ENCODE measurements at regions not wholly inside any gene's neighbourhood (a gene's known extent, or its start where the extent isn't known, plus 50 kb on each side); places are given as distances from the start of the nearest gene placed in this dataset.

DNA sequence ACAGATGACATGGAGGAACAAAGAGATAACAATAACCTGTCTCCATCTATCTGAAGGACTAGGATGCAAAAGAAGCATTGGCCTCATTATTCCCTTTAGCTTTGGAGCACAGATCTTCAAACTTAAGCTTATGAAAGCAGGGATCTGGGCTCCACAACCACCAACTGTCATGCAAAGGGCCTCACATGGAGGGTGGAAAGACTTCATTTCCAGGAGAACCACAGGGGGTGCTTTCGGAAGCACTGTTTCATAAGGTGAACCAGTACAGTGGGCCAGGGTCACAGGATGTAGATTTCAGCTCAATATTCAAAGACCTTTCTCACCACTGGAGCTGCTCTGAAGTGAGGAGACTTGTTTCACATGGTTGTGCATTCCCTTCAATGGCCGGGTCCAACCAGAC lies 55.1 kb upstream of the MYB start:
- peak overlapping the region; percentile 21; the same call in 1 of the 2 replicates for H2AFZ ChIP-seq (ENCODE audit: low read depth, low read length)
- H3K9ac ChIP-seq (ENCODE audit: low read depth, low read length): no peak overlapping the region
- H3K9me3 ChIP-seq (ENCODE audit: insufficient read depth, low read length, severe bottlenecking): no peaks in the 10 kb centered on the region
- TF ChIP-seq CTCF (IDR thresholded peaks at IDR 0.05; ENCODE audit: borderline replicate concordance, extremely low read depth, low read length, poor library complexity, severe bottlenecking) (no peak), EZH2 (IDR thresholded peaks at IDR 0.05; ENCODE audit: borderline replicate concordance, low read depth, low read length, severe bottlenecking) (no peak)
- H3K79me2 ChIP-seq (ENCODE audit: insufficient read depth, low read length): no peaks in the 10 kb centered on the region
- no peaks in the 10 kb centered on the region for H3K27me3 ChIP-seq (ENCODE audit: insufficient read depth, low read length, poor library complexity)
- no peak for ATAC-seq (ENCODE audit: insufficient read depth, low read depth)
- no peaks in the 10 kb centered on the region for H3K36me3 ChIP-seq (ENCODE audit: insufficient read depth, low read length)
- H3K27ac ChIP-seq (ENCODE audit: low read length): no peak overlapping the region
- no peak for DNase-seq
- no peaks in the 10 kb centered on the region for H4K20me1 ChIP-seq (ENCODE audit: insufficient read depth, low read length)
- H3K4me1 ChIP-seq (ENCODE audit: insufficient read depth, low read length): peaks cover 37% of the 10 kb centered on the region
- no peak overlapping the region for H3K4me3 ChIP-seq (ENCODE audit: low read depth in 1 of 2, low read length in 2 of 2)
- no peak overlapping the region for H3K4me2 ChIP-seq (ENCODE audit: insufficient read depth, low read length)

DNA sequence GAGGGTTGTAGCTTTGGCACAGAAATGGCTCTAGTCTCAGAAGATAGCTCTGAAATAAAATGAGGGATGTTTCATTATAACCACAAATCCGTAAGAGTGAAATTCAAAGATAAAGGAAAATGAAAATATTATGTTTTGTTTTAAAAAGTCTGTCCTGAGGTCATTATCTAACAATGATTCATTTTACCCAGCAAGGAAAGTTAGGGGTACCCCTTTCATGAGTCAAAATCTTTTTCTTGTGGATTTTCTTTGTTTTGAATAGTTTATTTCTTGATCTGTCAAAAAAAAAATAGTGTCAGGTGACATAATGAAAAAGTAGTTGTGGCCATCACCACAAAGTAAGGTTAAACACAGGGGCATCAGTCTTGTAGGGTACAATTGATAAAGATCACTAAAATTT lies 59.7 kb upstream of the MYB start:
- DNase-seq: no peak
- no peak for TF ChIP-seq EZH2 (IDR thresholded peaks at IDR 0.05; ENCODE audit: borderline replicate concordance, low read depth, low read length, severe bottlenecking)
- TF ChIP-seq CTCF (IDR thresholded peaks at IDR 0.05; ENCODE audit: borderline replicate concordance, extremely low read depth, low read length, poor library complexity, severe bottlenecking): no peak
- Histone ChIP-seq H3K4me1 (ENCODE audit: insufficient read depth, low read length) (peaks cover 23% of the 10 kb centered on the region), H3K4me2 (ENCODE audit: insufficient read depth, low read length) (no peak overlapping the region), H2AFZ (ENCODE audit: low read depth, low read length) (no peak overlapping the region), H3K79me2 (ENCODE audit: insufficient read depth, low read length) (no peaks in the 10 kb centered on the region), H3K27me3 (ENCODE audit: insufficient read depth, low read length, poor library complexity) (no peaks in the 10 kb centered on the region), H3K9ac (ENCODE audit: low read depth, low read length) (no peak overlapping the region), H3K9me3 (ENCODE audit: insufficient read depth, low read length, severe bottlenecking) (no peaks in the 10 kb centered on the region), H3K36me3 (ENCODE audit: insufficient read depth, low read length) (no peaks in the 10 kb centered on the region), H4K20me1 (ENCODE audit: insufficient read depth, low read length) (no peaks in the 10 kb centered on the region), H3K27ac (ENCODE audit: low read length) (no peak overlapping the region), H3K4me3 (ENCODE audit: low read depth in 1 of 2, low read length in 2 of 2) (no peak overlapping the region)
- ATAC-seq (ENCODE audit: insufficient read depth, low read depth): no peak

- Histone ChIP-seq H3K79me2 (ENCODE audit: insufficient read depth, low read length) (no peaks in the 10 kb centered on the region), H3K4me3 (ENCODE audit: low read depth in 1 of 2, low read length in 2 of 2) (no peak overlapping the region), H3K27ac (ENCODE audit: low read length) (no peak overlapping the region), H3K4me1 (ENCODE audit: insufficient read depth, low read length) (peaks cover 28% of the 10 kb centered on the region), H3K36me3 (ENCODE audit: insufficient read depth, low read length) (no peaks in the 10 kb centered on the region), H3K9me3 (ENCODE audit: insufficient read depth, low read length, severe bottlenecking) (no peaks in the 10 kb centered on the region), H3K9ac (ENCODE audit: low read depth, low read length) (no peak overlapping the region), H2AFZ (ENCODE audit: low read depth, low read length) (peak overlapping the region; percentile 40), H3K27me3 (ENCODE audit: insufficient read depth, low read length, poor library complexity) (no peaks in the 10 kb centered on the region), H4K20me1 (ENCODE audit: insufficient read depth, low read length) (no peaks in the 10 kb centered on the region), H3K4me2 (ENCODE audit: insufficient read depth, low read length) (no peak overlapping the region)
- no peak for DNase-seq
- TF ChIP-seq EZH2 (IDR thresholded peaks at IDR 0.05; ENCODE audit: borderline replicate concordance, low read depth, low read length, severe bottlenecking) (no peak), CTCF (IDR thresholded peaks at IDR 0.05; ENCODE audit: borderline replicate concordance, extremely low read depth, low read length, poor library complexity, severe bottlenecking) (no peak)
- no peak for ATAC-seq (ENCODE audit: insufficient read depth, low read depth)
Measured at GRCh38 chr6:135118134-135118730, 62.9 kb upstream of the MYB start.
